NCI-H2081 (cell line): ENCODE measurements at regions not wholly inside any gene's neighbourhood (a gene's known extent, or its start where the extent isn't known, plus 50 kb on each side); places are given as distances from the start of the nearest gene placed in this dataset.
A peak's percentile ranks its signal among the peaks of the same experiment; 100 is the strongest.
"Not testable (repeated sequence)": the region's sequence is repeated elsewhere in the genome, so short reads cannot be mapped to it uniquely, and the experiment has no call there.

Experiments
- DNase-seq, 2 experiments: peaks; one replicate each; lab custom pipeline; 2025; lab: John Stamatoyannopoulos, UW

GRCh38 chr18:22816266-22817176 lies 116.6 kb upstream of the RBBP8 start:
- no peak for DNase-seq

GRCh38 chr18:22817844-22818243 lies 115.3 kb upstream of the RBBP8 start:
- DNase-seq = no peak

- no peak for DNase-seq
These were observed 111.1 kb upstream of the RBBP8 start for GRCh38 chr18:22822024-22822423.

- no peak for DNase-seq
These were observed 110.2 kb upstream of the RBBP8 start for GRCh38 chr18:22822841-22823508.

GRCh38 chr18:22826726-22827125 lies 106.4 kb upstream of the RBBP8 start:
- DNase-seq = no peak

GRCh38 chr18:22827216-22827615 lies 105.9 kb upstream of the RBBP8 start:
- DNase-seq = no peak

GRCh38 chr18:22827741-22828140 lies 105.4 kb upstream of the RBBP8 start:
- DNase-seq = no peak

- no peak for DNase-seq
These were observed 105.0 kb upstream of the RBBP8 start for GRCh38 chr18:22828171-22828570.

- DNase-seq = not testable (repeated sequence)
These were observed 104.5 kb upstream of the RBBP8 start for GRCh38 chr18:22828583-22828982.

GRCh38 chr18:22829781-22830180 lies 103.3 kb upstream of the RBBP8 start:
- DNase-seq = no peak

GRCh38 chr18:22830511-22830910 lies 102.6 kb upstream of the RBBP8 start:
- no peak for DNase-seq

- no peak for DNase-seq
These were observed 101.7 kb upstream of the RBBP8 start for GRCh38 chr18:22831441-22831904.

GRCh38 chr18:22836932-22837331 lies 96.2 kb upstream of the RBBP8 start:
- DNase-seq = no peak

GRCh38 chr18:22838221-22838620 lies 94.9 kb upstream of the RBBP8 start:
- DNase-seq = no peak

- DNase-seq = no peak
These were observed 94.4 kb upstream of the RBBP8 start for GRCh38 chr18:22838639-22839277.

GRCh38 chr18:22839340-22839821 lies 93.7 kb upstream of the RBBP8 start:
- no peak for DNase-seq

- DNase-seq = no peak
These were observed 92.5 kb upstream of the RBBP8 start for GRCh38 chr18:22840606-22841144.

GRCh38 chr18:22841840-22842239 lies 91.3 kb upstream of the RBBP8 start:
- DNase-seq = no peak

GRCh38 chr18:22844190-22844589 lies 88.9 kb upstream of the RBBP8 start:
- no peak for DNase-seq

GRCh38 chr18:22844628-22845027 lies 88.5 kb upstream of the RBBP8 start:
- no peak for DNase-seq

- peak in 1 of 2 experiments; percentile 37 for DNase-seq
These were observed 86.9 kb upstream of the RBBP8 start for GRCh38 chr18:22846088-22846683.

GRCh38 chr18:22846697-22847096 lies 86.4 kb upstream of the RBBP8 start:
- no peak for DNase-seq
